Type B pancreatic cell (in vitro differentiated cells): ENCODE measurements at regions not wholly inside any gene's neighbourhood (a gene's known extent, or its start where the extent isn't known, plus 50 kb on each side); places are given as distances from the start of the nearest gene placed in this dataset.

ENCODE experiments used
- DNase-seq: peaks from one replicate; pipeline ENCODE4 v3.0.0; 2021; ENCODE audit warnings: mixed read lengths; ENCODE audit not compliant: unreplicated experiment; ENCODE audit errors: extremely low spot score
- H3K27ac Mint-ChIP-seq: 2 replicates; pipeline ENCODE4 v1.8.0; 2021; ENCODE audit warnings: mild to moderate bottlenecking, mixed read lengths
- H3K27me3 Mint-ChIP-seq: 2 replicates; pipeline ENCODE4 v1.8.0; 2021; ENCODE audit warnings: mixed read lengths
- H3K36me3 Mint-ChIP-seq: 2 replicates; pipeline ENCODE4 v1.8.0; 2021; ENCODE audit warnings: mixed read lengths
- H3K4me1 Mint-ChIP-seq: one replicate; pipeline ENCODE4 v1.8.0; 2021; ENCODE audit warnings: mixed read lengths; ENCODE audit not compliant: unreplicated experiment
- H3K4me3 Mint-ChIP-seq: 2 replicates; pipeline ENCODE4 v1.8.0; 2021; ENCODE audit warnings: mild to moderate bottlenecking, mixed read lengths
- H3K9me3 Mint-ChIP-seq: 2 replicates; pipeline ENCODE4 v1.8.0; 2021; ENCODE audit warnings: mixed read lengths
- TF ChIP-seq, protein P1 (sequence below): fragments of 200-600 bp; sonication (generic); conservative IDR thresholded peaks from 2 replicates; pipeline ENCODE4 v1.5.0; 2021; ENCODE audit warnings: antibody characterized with exemption, mild to moderate bottlenecking

DNA sequence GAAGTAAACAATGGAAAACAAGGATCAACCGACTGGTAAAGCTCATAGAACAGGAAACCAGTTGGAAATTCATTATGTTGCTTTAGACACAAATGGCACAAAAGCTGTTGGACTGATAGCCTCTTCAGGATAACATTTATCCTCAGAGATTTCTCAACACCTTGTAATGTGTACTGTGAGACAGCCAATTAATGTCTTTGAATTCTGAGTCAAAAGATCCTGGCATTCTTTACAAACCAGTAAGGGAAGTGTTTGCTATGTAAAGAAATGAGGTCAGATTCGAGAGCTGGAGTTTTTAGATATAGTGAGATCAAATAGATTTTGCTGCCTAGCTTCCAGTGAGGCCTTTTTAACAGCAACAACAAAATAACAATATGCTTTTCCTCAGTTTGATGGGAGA, 439.2 kb downstream of the C6orf118 start:
- DNase-seq = no peak
- Mint-ChIP-seq H3K9me3 (peaks cover 4% of the 10 kb centered on the region), H3K36me3 (no peaks in the 10 kb centered on the region), H3K4me1 (no peaks in the 10 kb centered on the region), H3K4me3 (no peak overlapping the region), H3K27me3 (no peaks in the 10 kb centered on the region), H3K27ac (no peak overlapping the region)
- TF ChIP-seq, protein P1, sequence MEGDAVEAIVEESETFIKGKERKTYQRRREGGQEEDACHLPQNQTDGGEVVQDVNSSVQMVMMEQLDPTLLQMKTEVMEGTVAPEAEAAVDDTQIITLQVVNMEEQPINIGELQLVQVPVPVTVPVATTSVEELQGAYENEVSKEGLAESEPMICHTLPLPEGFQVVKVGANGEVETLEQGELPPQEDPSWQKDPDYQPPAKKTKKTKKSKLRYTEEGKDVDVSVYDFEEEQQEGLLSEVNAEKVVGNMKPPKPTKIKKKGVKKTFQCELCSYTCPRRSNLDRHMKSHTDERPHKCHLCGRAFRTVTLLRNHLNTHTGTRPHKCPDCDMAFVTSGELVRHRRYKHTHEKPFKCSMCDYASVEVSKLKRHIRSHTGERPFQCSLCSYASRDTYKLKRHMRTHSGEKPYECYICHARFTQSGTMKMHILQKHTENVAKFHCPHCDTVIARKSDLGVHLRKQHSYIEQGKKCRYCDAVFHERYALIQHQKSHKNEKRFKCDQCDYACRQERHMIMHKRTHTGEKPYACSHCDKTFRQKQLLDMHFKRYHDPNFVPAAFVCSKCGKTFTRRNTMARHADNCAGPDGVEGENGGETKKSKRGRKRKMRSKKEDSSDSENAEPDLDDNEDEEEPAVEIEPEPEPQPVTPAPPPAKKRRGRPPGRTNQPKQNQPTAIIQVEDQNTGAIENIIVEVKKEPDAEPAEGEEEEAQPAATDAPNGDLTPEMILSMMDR = no peak

DNA sequence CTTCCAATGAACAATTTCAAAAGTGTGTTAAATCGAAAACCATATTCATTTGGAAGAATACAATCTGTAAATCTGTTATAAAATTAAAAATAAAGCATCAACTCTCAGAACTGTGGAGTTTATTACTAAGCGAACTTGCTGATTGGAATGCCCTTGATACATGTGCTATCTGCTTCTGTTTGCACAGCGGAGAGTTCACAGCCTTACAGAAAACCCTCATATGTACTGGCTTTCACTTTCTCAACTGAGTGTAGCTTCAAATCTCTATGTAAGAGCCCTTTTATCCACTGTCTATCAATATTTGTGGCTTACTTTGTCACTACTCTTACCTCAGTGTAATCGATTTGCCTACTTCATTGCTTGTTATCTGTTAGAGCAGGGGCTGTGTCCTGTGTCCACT, 447.4 kb downstream of the C6orf118 start:
- Mint-ChIP-seq H3K27ac (no peak overlapping the region), H3K36me3 (no peaks in the 10 kb centered on the region), H3K4me1 (no peaks in the 10 kb centered on the region), H3K9me3 (peaks cover 2% of the 10 kb centered on the region), H3K4me3 (no peak overlapping the region), H3K27me3 (no peaks in the 10 kb centered on the region)
- TF ChIP-seq, protein P1 = no peak
- no peak for DNase-seq

DNA sequence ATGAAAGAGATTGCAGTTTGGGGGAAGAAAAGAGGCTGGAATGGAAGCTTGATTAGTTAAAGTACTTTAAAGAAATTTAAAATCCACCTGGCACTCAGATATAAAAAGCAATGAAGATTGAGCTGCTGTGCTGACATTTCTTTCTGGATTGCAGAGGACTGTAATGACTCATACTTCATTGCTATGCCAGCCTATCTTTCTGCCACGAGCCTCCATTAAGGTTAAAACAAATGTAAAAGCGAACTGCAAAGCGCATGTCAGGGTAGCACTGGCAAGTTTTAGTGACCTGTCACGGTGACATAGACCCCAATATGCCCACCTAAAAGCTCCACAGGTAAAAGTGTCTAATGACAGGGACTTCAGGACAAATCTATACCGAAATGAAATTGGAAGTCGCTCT, 449.6 kb downstream of the C6orf118 start:
- H3K4me3 Mint-ChIP-seq = no peak overlapping the region
- no peaks in the 10 kb centered on the region for H3K36me3 Mint-ChIP-seq
- no peaks in the 10 kb centered on the region for H3K9me3 Mint-ChIP-seq

DNA sequence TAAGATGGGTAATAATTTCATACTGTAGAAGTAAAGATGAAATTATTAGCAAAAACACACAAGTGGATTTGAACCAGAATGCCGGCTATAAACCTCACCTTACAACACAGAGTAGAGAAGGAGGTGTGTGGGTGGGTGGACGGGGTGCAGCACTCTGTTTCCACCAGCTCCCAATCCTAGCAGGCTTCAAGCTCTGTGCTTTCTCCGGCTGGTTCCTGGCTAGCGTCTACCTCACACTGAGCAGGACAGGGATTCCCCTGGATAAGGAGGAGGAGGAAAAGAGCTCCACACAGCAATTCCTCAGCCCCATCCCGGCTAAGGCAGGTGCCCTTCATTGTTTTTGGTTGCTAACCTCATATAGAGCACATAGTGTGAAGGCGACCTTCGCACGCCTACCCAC, 453.3 kb downstream of the C6orf118 start:
- H3K27ac Mint-ChIP-seq = no peak overlapping the region
- H3K4me1 Mint-ChIP-seq = no peaks in the 10 kb centered on the region
- no peak overlapping the region for H3K4me3 Mint-ChIP-seq
- H3K9me3 Mint-ChIP-seq = no peaks in the 10 kb centered on the region
- no peak for DNase-seq
- TF ChIP-seq, protein P1 = no peak
- no peaks in the 10 kb centered on the region for H3K27me3 Mint-ChIP-seq
- H3K36me3 Mint-ChIP-seq = no peaks in the 10 kb centered on the region

More for the DNA sequence above, 449.6 kb downstream of the C6orf118 start:
- Mint-ChIP-seq H3K27me3 (no peaks in the 10 kb centered on the region), H3K27ac (no peak overlapping the region), H3K4me1 (no peaks in the 10 kb centered on the region)
- TF ChIP-seq, protein P1 = no peak
- DNase-seq = no peak

DNA sequence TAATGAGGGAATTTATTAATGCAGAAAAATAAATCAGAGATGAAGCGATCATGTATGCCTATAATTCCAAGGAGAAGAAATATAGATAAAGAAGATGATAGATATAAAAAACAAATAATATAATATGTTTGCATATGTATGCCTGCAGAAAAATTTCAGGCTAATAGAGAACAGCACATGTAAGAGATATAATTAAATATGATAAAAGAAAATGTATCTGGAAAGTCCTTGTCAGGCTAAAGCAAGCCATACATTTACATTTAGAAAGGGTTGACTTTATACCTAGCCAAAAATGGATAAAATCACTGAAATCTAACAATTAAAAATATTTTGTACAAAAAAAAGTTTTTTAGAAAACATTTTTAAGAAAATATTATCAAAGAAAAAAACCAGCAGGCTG, 454.1 kb downstream of the C6orf118 start:
- H3K36me3 Mint-ChIP-seq = no peaks in the 10 kb centered on the region
- no peaks in the 10 kb centered on the region for H3K4me1 Mint-ChIP-seq
- no peak for DNase-seq
- H3K27ac Mint-ChIP-seq = no peak overlapping the region
- H3K9me3 Mint-ChIP-seq = no peaks in the 10 kb centered on the region
- TF ChIP-seq, protein P1 = no peak
- no peak overlapping the region for H3K4me3 Mint-ChIP-seq
- no peaks in the 10 kb centered on the region for H3K27me3 Mint-ChIP-seq

DNA sequence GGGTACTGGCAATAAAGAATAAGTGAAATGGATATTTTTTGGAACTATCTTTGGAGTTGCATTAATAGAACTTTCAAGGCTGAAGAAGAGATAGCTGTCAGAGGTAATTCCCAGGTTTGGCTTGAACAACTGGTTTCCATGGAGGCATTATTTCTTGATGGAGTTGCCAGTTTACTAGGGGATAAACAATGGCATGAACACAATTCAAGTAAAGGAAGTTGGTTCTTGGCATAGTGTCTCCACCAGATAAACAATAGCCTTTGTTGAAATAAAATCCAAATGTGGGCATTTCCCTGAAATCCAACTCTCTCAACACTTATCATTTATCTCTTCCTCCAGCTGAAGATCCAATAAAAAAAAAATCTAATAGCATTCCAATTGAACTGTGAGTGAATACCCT, 454.9 kb downstream of the C6orf118 start:
- TF ChIP-seq, protein P1 = no peak
- Mint-ChIP-seq H3K4me3 (no peak overlapping the region), H3K27me3 (no peaks in the 10 kb centered on the region), H3K36me3 (no peaks in the 10 kb centered on the region), H3K9me3 (no peaks in the 10 kb centered on the region), H3K4me1 (no peaks in the 10 kb centered on the region), H3K27ac (no peak overlapping the region)
- DNase-seq = no peak
